GM19372 (cell line): ENCODE measurements at regions not wholly inside any gene's neighbourhood (a gene's known extent, or its start where the extent isn't known, plus 50 kb on each side); places are given as distances from the start of the nearest gene placed in this dataset.
"Not testable (repeated sequence)": the region's sequence is repeated elsewhere in the genome, so short reads cannot be mapped to it uniquely, and the experiment has no call there.

Experiments
- ATAC-seq: cut with Tn5 transposase; IDR thresholded peaks from one replicate; pipeline ENCODE4 v1.9.1; 2021; ENCODE audit warnings: mild to moderate bottlenecking, low read depth, moderate library complexity; ENCODE audit not compliant: unreplicated experiment

GRCh38 chr22:49349841-49350381, 477.8 kb downstream of the BRD1 start:
- ATAC-seq, result no peak

- ATAC-seq, result no peak
These were observed 478.4 kb downstream of the BRD1 start for GRCh38 chr22:49349181-49349835.

- no peak for ATAC-seq
These were observed 479.0 kb downstream of the BRD1 start for GRCh38 chr22:49348631-49349030.

- ATAC-seq, result no peak
These were observed 480.3 kb downstream of the BRD1 start for GRCh38 chr22:49347376-49347775.

GRCh38 chr22:49345896-49346295, 481.8 kb downstream of the BRD1 start:
- no peak for ATAC-seq

GRCh38 chr22:49344656-49345055, 483.0 kb downstream of the BRD1 start:
- ATAC-seq, result no peak

- no peak for ATAC-seq
These were observed 483.5 kb downstream of the BRD1 start for GRCh38 chr22:49344161-49344560.

GRCh38 chr22:49340406-49340805, 487.3 kb downstream of the BRD1 start:
- ATAC-seq, result no peak

- ATAC-seq, result not testable (repeated sequence)
These were observed 491.2 kb downstream of the BRD1 start for GRCh38 chr22:49336483-49336882.

GRCh38 chr22:49334976-49335375, 492.7 kb downstream of the BRD1 start:
- no peak for ATAC-seq

GRCh38 chr22:49334449-49334789, 493.3 kb downstream of the BRD1 start:
- no peak for ATAC-seq

- no peak for ATAC-seq
These were observed 494.5 kb downstream of the BRD1 start for GRCh38 chr22:49333206-49333605.

GRCh38 chr22:49332691-49333090, 495.0 kb downstream of the BRD1 start:
- no peak for ATAC-seq

GRCh38 chr22:49331878-49332277, 495.8 kb downstream of the BRD1 start:
- ATAC-seq, result no peak

- ATAC-seq, result no peak
These were observed 496.4 kb downstream of the BRD1 start for GRCh38 chr22:49331223-49331815.

GRCh38 chr22:49330421-49331222, 497.1 kb downstream of the BRD1 start:
- no peak for ATAC-seq

GRCh38 chr22:49329636-49330035, 498.0 kb downstream of the BRD1 start:
- no peak for ATAC-seq

- ATAC-seq, result no peak
These were observed 498.9 kb downstream of the BRD1 start for GRCh38 chr22:49328630-49329405.

- ATAC-seq, result no peak
These were observed 499.6 kb downstream of the BRD1 start for GRCh38 chr22:49328118-49328475.

- ATAC-seq, result no peak
These were observed 500.1 kb downstream of the BRD1 start for GRCh38 chr22:49327411-49328117.
